NCI-H1694 (cell line): ENCODE measurements at regions not wholly inside any gene's neighbourhood (a gene's known extent, or its start where the extent isn't known, plus 50 kb on each side); places are given as distances from the start of the nearest gene placed in this dataset.
"Not testable (repeated sequence)": the region's sequence is repeated elsewhere in the genome, so short reads cannot be mapped to it uniquely, and the experiment has no call there.

ENCODE experiments used
- DNase-seq: peaks from one replicate; lab custom pipeline; 2025; lab: John Stamatoyannopoulos, UW

- DNase-seq, result not testable (repeated sequence)
Observed at GRCh38 chr1:220412382-220412781, 115.6 kb upstream of the MARK1 start.

GRCh38 chr1:220410611-220411010 is 117.3 kb upstream of the MARK1 start:
- no peak for DNase-seq

GRCh38 chr1:220409771-220410595 is 118.0 kb upstream of the MARK1 start:
- DNase-seq, result no peak

GRCh38 chr1:220407191-220407590 is 120.7 kb upstream of the MARK1 start:
- DNase-seq, result no peak

- DNase-seq, result no peak
Observed at GRCh38 chr1:220398238-220398637, 126.0 kb upstream of the RAB3GAP2 start.

- peak; percentile 32 for DNase-seq
Observed at GRCh38 chr1:220391491-220391890, 119.2 kb upstream of the RAB3GAP2 start.

- DNase-seq, result no peak
Observed at GRCh38 chr1:220389634-220390033, 117.4 kb upstream of the RAB3GAP2 start.

- DNase-seq, result no peak
Observed at GRCh38 chr1:220386494-220387195, 114.4 kb upstream of the RAB3GAP2 start.

GRCh38 chr1:220385158-220385557 is 112.9 kb upstream of the RAB3GAP2 start:
- no peak for DNase-seq

GRCh38 chr1:220382994-220383393 is 110.7 kb upstream of the RAB3GAP2 start:
- no peak for DNase-seq

- no peak for DNase-seq
Observed at GRCh38 chr1:220380885-220381284, 108.6 kb upstream of the RAB3GAP2 start.

- DNase-seq, result no peak
Observed at GRCh38 chr1:220378571-220379302, 106.5 kb upstream of the RAB3GAP2 start.

- no peak for DNase-seq
Observed at GRCh38 chr1:220375715-220376114, 103.5 kb upstream of the RAB3GAP2 start.

GRCh38 chr1:220374449-220374848 is 102.2 kb upstream of the RAB3GAP2 start:
- DNase-seq, result no peak

GRCh38 chr1:220372451-220372850 is 100.2 kb upstream of the RAB3GAP2 start:
- DNase-seq, result no peak

- DNase-seq, result no peak
Observed at GRCh38 chr1:220371324-220371723, 99.1 kb upstream of the RAB3GAP2 start.

- DNase-seq, result no peak
Observed at GRCh38 chr1:220370041-220370700, 97.9 kb upstream of the RAB3GAP2 start.

GRCh38 chr1:220369511-220369910 is 97.3 kb upstream of the RAB3GAP2 start:
- DNase-seq, result no peak

- no peak for DNase-seq
Observed at GRCh38 chr1:220368352-220369265, 96.4 kb upstream of the RAB3GAP2 start.

GRCh38 chr1:220367833-220368232 is 95.6 kb upstream of the RAB3GAP2 start:
- DNase-seq, result no peak

- no peak for DNase-seq
Observed at GRCh38 chr1:220366269-220366668, 94.0 kb upstream of the RAB3GAP2 start.
